ENCODE measurements at regions not wholly inside any gene's neighbourhood (a gene's known extent, or its start where the extent isn't known, plus 50 kb on each side); places are given as distances from the start of the nearest gene placed in this dataset.

GRCh38 chr7:156041398-156041797 is 229.1 kb upstream of the SHH start:
- Histone ChIP-seq H2AK9ac (replicated peaks; ENCODE audit: low read depth, low read length, poor library complexity) (no peak overlapping the region), H3K27ac (ENCODE audit: insufficient read depth, low read length) (no peak overlapping the region), H3K36me3 (ENCODE audit: control insufficient read depth, insufficient read depth, low read length) (no peaks in the 10 kb centered on the region), H2BK120ac (ENCODE audit: low read depth, low read length) (no peak overlapping the region), H3K9me3 (ENCODE audit: control insufficient read depth, insufficient read depth, low read length) (peaks cover 41% of the 10 kb centered on the region), H2BK5ac (ENCODE audit: low read depth, low read length, poor library complexity, severe bottlenecking) (no peak overlapping the region), H3K79me1 (ENCODE audit: low read depth in 1 of 2, low read length in 2 of 2) (no peaks in the 10 kb centered on the region), H3K27me3 (ENCODE audit: control insufficient read depth, insufficient read depth, low read length) (no peaks in the 10 kb centered on the region), H2BK15ac (ENCODE audit: low read depth, low read length) (no peak overlapping the region), H3K4me3 (ENCODE audit: insufficient read depth, low read depth, low read length) (no peak overlapping the region), H2BK20ac (ENCODE audit: low read depth, low read length) (no peak overlapping the region), H4K5ac (ENCODE audit: low read depth, low read length) (no peak overlapping the region), H3K23ac (ENCODE audit: low read depth, low read length) (no peak overlapping the region), H3K4me2 (ENCODE audit: low read depth, low read length) (no peak overlapping the region), H4K20me1 (ENCODE audit: insufficient read depth, low read length) (no peaks in the 10 kb centered on the region), H2AFZ (replicated peaks; ENCODE audit: low read length, poor library complexity) (no peak overlapping the region), H3K56ac (ENCODE audit: extremely low read depth, insufficient read depth, low read length) (no peak overlapping the region), H3K18ac (ENCODE audit: low read depth, low read length) (no peak overlapping the region), H3K9me1 (ENCODE audit: insufficient read depth, low read length) (no peaks in the 10 kb centered on the region), H4K8ac (ENCODE audit: low read depth in 2 of 2, low read length in 2 of 2) (no peak overlapping the region), H4K91ac (ENCODE audit: insufficient read depth, low read depth, low read length) (no peak overlapping the region), H3K9ac (ENCODE audit: low read depth, low read length) (no peak overlapping the region), H3K4ac (ENCODE audit: low read depth, low read length) (no peak overlapping the region), H3K14ac (replicated peaks; ENCODE audit: low read depth, low read length) (no peak overlapping the region), H3K4me1 (ENCODE audit: control insufficient read depth, insufficient read depth, low read length) (no peaks in the 10 kb centered on the region), H2AK5ac (ENCODE audit: low read depth, low read length) (no peak overlapping the region)
- 40% methylated on average over 2 of the region's 15 CpGs; no CpG with 5 or more reads in 1 of the 2 experiments for WGBS, 2 experiments (ENCODE audit: extremely low coverage in 2 of 2, insufficient read length in 1 of 2)
- in situ Hi-C loops (cut with MboI; ENCODE audit: low sequenced_read_pairs) (no loop called here), dilution Hi-C loops (cut with HindIII; ENCODE audit: low sequenced_read_pairs, unreplicated experiment) (no loop called here), intact Hi-C loops (cut with micrococcal nuclease) (no loop called here)
- no TSS peak for BruUV-seq (replicated peaks)
- CTCF ChIA-PET = no interaction called here
- TF ChIP-seq MAZ (IDR thresholded peaks at IDR 0.05; ENCODE audit: borderline replicate concordance, low read depth, low read length) = no peak
- TF ChIP-seq ELK1 (IDR thresholded peaks at IDR 0.05; ENCODE audit: borderline replicate concordance, low read depth, low read length) = no peak
- no peak for TF ChIP-seq BHLHE40 (IDR thresholded peaks at IDR 0.05; ENCODE audit: low read depth, low read length)
- TF ChIP-seq NFE2L2 (IDR thresholded peaks at IDR 0.05; ENCODE audit: low read depth, low read length) = no peak
- TF ChIP-seq CHD1 (IDR thresholded peaks at IDR 0.05; ENCODE audit: low read depth, low read length) = no peak
- TF ChIP-seq MAFK (IDR thresholded peaks at IDR 0.05; ENCODE audit: low read depth, low read length) = no peak
- TF ChIP-seq FOS (IDR thresholded peaks at IDR 0.05; ENCODE audit: low read depth, low read length) = no peak
- TF ChIP-seq USF2 (IDR thresholded peaks at IDR 0.05; ENCODE audit: low read depth, low read length) = no peak
- TF ChIP-seq CTCF (conservative IDR thresholded peaks at IDR 0.05; ENCODE audit: low read depth, low read length) = no peak
- TF ChIP-seq RCOR1 (IDR thresholded peaks at IDR 0.05; ENCODE audit: insufficient replicate concordance, low read length) = no peak
- TF ChIP-seq RFX5 (IDR thresholded peaks at IDR 0.05; ENCODE audit: low read depth, low read length) = no peak
- no peak for TF ChIP-seq MXI1 (IDR thresholded peaks at IDR 0.05; ENCODE audit: borderline replicate concordance, low read depth, low read length)
- no peak for TF ChIP-seq RAD21 (IDR thresholded peaks at IDR 0.05; ENCODE audit: low read length)
- no peak for TF ChIP-seq CEBPB (IDR thresholded peaks at IDR 0.05; ENCODE audit: low read depth, low read length)
- no peak for TF ChIP-seq POLR2A (IDR thresholded peaks at IDR 0.05; ENCODE audit: low read depth, low read length)
- no peak for TF ChIP-seq SMC3 (IDR thresholded peaks at IDR 0.05; ENCODE audit: low read depth, low read length)
- POLR2A ChIA-PET (ENCODE audit: unreplicated experiment) = no interaction called here
- ATAC-seq (ENCODE audit: low read depth) (no peak), DNase-seq (no peak)
